Esophagus squamous epithelium (tissue), 4 donors: ENCODE measurements at regions not wholly inside any gene's neighbourhood (a gene's known extent, or its start where the extent isn't known, plus 50 kb on each side); places are given as distances from the start of the nearest gene placed in this dataset.

Experiments
- CTCF ChIP-seq, 6 experiments: fragments of 450-650 bp in 4 of 6; fragments of 200-600 bp in 2 of 6; sonication (generic) in 2 of 6; IDR thresholded peaks; one replicate each; pipeline ENCODE4 v1.5.1; 2016 to 2019; ENCODE audit warnings: antibody characterized with exemption in 6 of 6, mild to moderate bottlenecking in 4 of 6, moderate library complexity in 4 of 6
- POLR2A ChIP-seq, 4 donors: fragments of 450-650 bp; IDR thresholded peaks; one replicate each; pipeline ENCODE4 v1.6.1; 2017; ENCODE audit warnings: antibody characterized with exemption in 4 of 4, mild to moderate bottlenecking in 4 of 4, moderate library complexity in 3 of 4

GRCh38 chr9:134509281-134509680 is 132.3 kb upstream of the COL5A1 start:
- TF ChIP-seq CTCF (IDR thresholded peaks at IDR 0.05): no peak
- no peak for TF ChIP-seq POLR2A (IDR thresholded peaks at IDR 0.05)
